GM12878 (cell line): ENCODE measurements at regions not wholly inside any gene's neighbourhood (a gene's known extent, or its start where the extent isn't known, plus 50 kb on each side); places are given as distances from the start of the nearest gene placed in this dataset.

Experiments
- ATAC-seq: fragments of 200-7000 bp; cut with Tn5 transposase; 3 replicates; pipeline ENCODE4 v1.9.1; 2020; ENCODE audit warnings: mild to moderate bottlenecking, moderate library complexity
- BruUV-seq: library from RNA; stranded (reverse); fragments of 400-500 nt; replicated peaks from 2 replicates; lab custom pipeline; 2021; lab: Mats Ljungman, UMichigan
- CTCF ChIA-PET: fragments of 300-600 bp; sonication (Branson Sonifier 250); formaldehyde crosslinking; extraction: SDS; loops from one replicate; lab custom pipeline; 2021; ENCODE audit warnings: inconsistent platforms; lab: Yijun Ruan, JAX
- POLR2A ChIA-PET: fragments of 350-600 bp; formaldehyde crosslinking; extraction: SDS; loops from one replicate; lab custom pipeline; 2021; ENCODE audit warnings: inconsistent platforms; lab: Charles Lee
- RAD21 ChIA-PET: fragments of 300-600 bp; sonication (Branson Sonifier 250); formaldehyde crosslinking; loops from one replicate; lab custom pipeline; 2023; ENCODE audit warnings: antibody characterized with exemption; ENCODE audit not compliant: unreplicated experiment; lab: Charles Lee
- SMC1A ChIA-PET: fragments of 300-600 bp; sonication (Branson Sonifier 250); formaldehyde crosslinking; loops from one replicate; lab custom pipeline; 2023; ENCODE audit not compliant: unreplicated experiment, uncharacterized antibody; lab: Charles Lee
- DNase-seq: peaks from one replicate; pipeline ENCODE4 v3.0.0-alpha.2; 2011; ENCODE audit warnings: low read depth, low spot score
- FAIRE-seq: peaks from 3 replicates; lab custom pipeline; 2011; peaks lifted over from hg19 to GRCh38; lab: Jason Lieb, UNC
- H2AFZ ChIP-seq: 2 replicates; pipeline ENCODE4 v1.6.0; 2011; ENCODE audit warnings: low read depth, low read length, control low read depth; ENCODE audit not compliant: control insufficient read depth
- H3K27ac ChIP-seq: 2 replicates; pipeline ENCODE4 v1.5.1; 2011; ENCODE audit warnings: control low read depth; ENCODE audit not compliant: control insufficient read depth, insufficient read depth
- H3K27me3 ChIP-seq, 2 experiments: replicated peaks in 1 of 2; 2 replicates each; pipeline versions ENCODE4 v1.6.0 to v1.6.1; 2011; ENCODE audit warnings: low read length in 1 of 2; ENCODE audit not compliant: control insufficient read depth in 2 of 2, insufficient read depth in 2 of 2
- H3K36me3 ChIP-seq, 2 experiments: 2 replicates each; pipeline ENCODE4 v1.5.1; 2011; ENCODE audit warnings: low read length in 1 of 2; ENCODE audit not compliant: control insufficient read depth in 2 of 2, insufficient read depth in 2 of 2
- H3K4me1 ChIP-seq: 2 replicates; pipeline ENCODE4 v1.6.1; 2011; ENCODE audit warnings: mild to moderate bottlenecking, low read length, moderate library complexity, mixed read lengths; ENCODE audit not compliant: control insufficient read depth, insufficient read depth
- H3K4me2 ChIP-seq: 2 replicates; pipeline ENCODE4 v1.6.0; 2011; ENCODE audit warnings: control low read depth; ENCODE audit not compliant: control insufficient read depth, insufficient read depth
- H3K4me3 ChIP-seq: fragments of 200-600 bp; sonication (generic); 2 replicates; pipeline ENCODE4 v1.5.1; 2016
- H3K79me2 ChIP-seq: 2 replicates; pipeline ENCODE4 v1.6.0; 2011; ENCODE audit warnings: low read length; ENCODE audit not compliant: control insufficient read depth, insufficient read depth
- H3K9ac ChIP-seq: 2 replicates; pipeline ENCODE4 v1.8.0; 2011; ENCODE audit warnings: low read length, control low read depth, mixed read lengths; ENCODE audit not compliant: control insufficient read depth, insufficient read depth
- H3K9me3 ChIP-seq: replicated peaks from 3 replicates; pipeline ENCODE4 v1.5.1; 2011; ENCODE audit warnings: mild to moderate bottlenecking, low read length; ENCODE audit not compliant: control insufficient read depth, insufficient read depth
- H4K20me1 ChIP-seq: 2 replicates; pipeline ENCODE4 v1.6.0; 2011; ENCODE audit not compliant: control insufficient read depth, insufficient read depth
- CBFB ChIP-seq: IDR thresholded peaks from 2 replicates; pipeline ENCODE4 v1.6.1; 2016; ENCODE audit warnings: antibody characterized with exemption, low read depth
- CBX5 ChIP-seq: sonication (generic); IDR thresholded peaks from 2 replicates; pipeline ENCODE4 v1.6.1; 2016; ENCODE audit warnings: low read depth, moderate library complexity, mild to moderate bottlenecking, inconsistent platforms
- IKZF1 ChIP-seq: fragments of 450-650 bp; conservative IDR thresholded peaks from 2 replicates; pipeline ENCODE4 v1.6.1; 2017; ENCODE audit warnings: antibody characterized with exemption, mild to moderate bottlenecking
- SIX5 ChIP-seq: IDR thresholded peaks from 2 replicates; pipeline ENCODE4 v1.6.1; 2011; ENCODE audit warnings: mild to moderate bottlenecking, low read depth, low read length, moderate library complexity; ENCODE audit not compliant: severe bottlenecking
- USF1 ChIP-seq: IDR thresholded peaks from 2 replicates; pipeline ENCODE4 v1.6.1; 2011; ENCODE audit warnings: borderline replicate concordance, low read depth, mild to moderate bottlenecking, moderate library complexity, mixed read lengths, low read length; ENCODE audit not compliant: insufficient read depth; ENCODE audit errors: extremely low read length
- WRNIP1 ChIP-seq: IDR thresholded peaks from 2 replicates; pipeline ENCODE4 v1.6.1; 2011; ENCODE audit warnings: low read depth, low read length, improper control_type of control experiment, borderline replicate concordance
- ZBTB33 ChIP-seq: fragments of 450-650 bp; IDR thresholded peaks from 2 replicates; pipeline ENCODE4 v1.6.1; 2017; ENCODE audit warnings: mild to moderate bottlenecking
- ZBTB40 ChIP-seq: fragments of 450-650 bp; IDR thresholded peaks from 2 replicates; pipeline ENCODE4 v1.6.1; 2016; ENCODE audit warnings: mild to moderate bottlenecking, moderate library complexity, borderline replicate concordance
- WGBS: methylation state at CpG from one replicate; pipeline ENCODE4 v1.1.6; 2016; ENCODE audit warnings: low lambda C conversion rate; ENCODE audit not compliant: insufficient replicate concordance, insufficient coverage; ENCODE audit errors: missing lambda C conversion rate; 5-methylcytosine and 5-hydroxymethylcytosine counted together
- in situ Hi-C: fragments of 300-500 bp; cut with MboI; formaldehyde crosslinking; loops from 9 replicates; pipeline ENCODE4 v1.14.3; 2018; ENCODE audit warnings: mixed read lengths
- intact Hi-C: fragments of 100-400 bp; cut with micrococcal nuclease; formaldehyde crosslinking; loops from one replicate; pipeline ENCODE4 v1.14.2; 2022; ENCODE audit not compliant: unreplicated experiment

GRCh38 chr15:69743091-69743490 lies 290.5 kb downstream of the RPLP1 start:
- DNase-seq = no peak
- peaks cover 6% of the 10 kb centered on the region; the same call in 2 of the 3 replicates for H3K9me3 ChIP-seq
- POLR2A ChIA-PET = no interaction called here
- no peaks in the 10 kb centered on the region for H3K79me2 ChIP-seq
- H3K9ac ChIP-seq = no peak overlapping the region
- SMC1A ChIA-PET = interaction anchor here (0.8 to 2.7 kb wide), 11 partner anchors 9 to 379 kb away, joined by 3 to 13 read pairs (median 5); no protein-coding TSS in a partner anchor
- no peak overlapping the region for H3K27ac ChIP-seq
- no peaks in the 10 kb centered on the region for H4K20me1 ChIP-seq
- H3K36me3 ChIP-seq = no peaks in the 10 kb centered on the region
- no peak for FAIRE-seq
- 29% methylated on average over 1 of the region's 1 CpG for WGBS
- no peak overlapping the region for H3K4me2 ChIP-seq
- no TSS peak for BruUV-seq
- no peak for ATAC-seq
- CTCF ChIA-PET = interaction anchor here (0.7 to 1.3 kb wide), 7 partner anchors 10 to 745 kb away, joined by 3 to 4 read pairs (median 3); no protein-coding TSS in a partner anchor
- H3K27me3 ChIP-seq = peaks cover 2 to 8% of the 10 kb centered on the region in 2 experiments; a peak in 3 of 4 replicates
- TF ChIP-seq SIX5 = no peak
- TF ChIP-seq ZBTB40 = no peak
- TF ChIP-seq IKZF1 = no peak
- no peak for TF ChIP-seq CBX5
- no peak for TF ChIP-seq ZBTB33
- no peak for TF ChIP-seq CBFB
- TF ChIP-seq WRNIP1 = no peak
- no peak for TF ChIP-seq USF1
- in situ Hi-C loops (no loop called here), intact Hi-C loops (no loop called here)
- no peaks in the 10 kb centered on the region for H3K4me1 ChIP-seq
- no peak overlapping the region for H2AFZ ChIP-seq
- H3K4me3 ChIP-seq = no peak overlapping the region
- RAD21 ChIA-PET = interaction anchor here (1.0 to 1.2 kb wide), 3 partner anchors 13 to 76 kb away, joined by 3 to 4 read pairs (median 4); no protein-coding TSS in a partner anchor
